HG02571 (cell line): ENCODE measurements at regions not wholly inside any gene's neighbourhood (a gene's known extent, or its start where the extent isn't known, plus 50 kb on each side); places are given as distances from the start of the nearest gene placed in this dataset.
"Not testable (repeated sequence)": the region's sequence is repeated elsewhere in the genome, so short reads cannot be mapped to it uniquely, and the experiment has no call there.

Experiments
- ATAC-seq: cut with Tn5 transposase; IDR thresholded peaks from one replicate; pipeline ENCODE4 v1.9.1; 2021; ENCODE audit warnings: mild to moderate bottlenecking, moderate library complexity; ENCODE audit not compliant: unreplicated experiment

DNA sequence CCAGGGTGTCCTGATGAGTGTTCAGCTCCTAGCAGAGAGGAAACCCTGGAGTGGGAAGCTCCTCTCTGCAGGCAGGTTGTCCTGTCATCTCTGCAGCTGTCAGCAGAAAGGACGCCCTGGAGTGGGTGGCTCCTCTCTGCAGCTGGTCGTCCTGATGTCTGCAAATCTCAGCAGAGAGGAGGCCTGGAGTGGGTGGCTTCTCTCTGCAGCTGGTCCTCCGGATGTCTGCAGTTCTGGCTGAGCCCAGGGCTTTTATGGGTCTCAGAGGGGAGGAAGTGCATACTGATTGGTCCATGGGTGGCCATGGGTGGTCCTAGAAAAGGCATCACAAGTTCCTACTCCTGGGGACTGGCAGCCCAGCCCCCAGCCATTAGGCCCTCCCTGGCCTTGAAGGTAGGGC, 102.6 kb upstream of the BNIP2 start:
- ATAC-seq: no peak

GRCh38 chr15:59791079-59791478, 102.0 kb upstream of the BNIP2 start:
- no peak for ATAC-seq

DNA sequence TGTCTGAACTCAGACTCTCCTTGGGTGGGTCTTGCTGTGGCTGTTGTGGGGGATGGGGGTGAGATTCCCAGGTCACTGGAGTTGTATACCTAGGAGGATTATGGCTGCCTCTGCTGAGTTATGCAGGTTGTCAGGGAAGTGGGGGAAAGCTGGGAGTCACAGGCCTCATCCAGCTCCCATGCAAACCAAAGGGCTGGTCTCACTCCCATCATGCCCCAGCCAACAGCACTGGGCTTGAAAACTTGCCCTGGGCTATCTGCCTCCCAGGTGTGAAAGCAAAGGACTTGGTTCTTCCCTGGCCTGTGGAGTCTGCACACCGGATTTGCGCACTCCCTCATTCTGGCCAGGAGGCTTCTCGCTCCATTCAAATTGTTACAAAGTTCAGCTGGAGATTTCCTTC, 97.3 kb upstream of the BNIP2 start:
- not testable (repeated sequence) for ATAC-seq

GRCh38 chr15:59785981-59786380, 96.9 kb upstream of the BNIP2 start:
- ATAC-seq: not testable (repeated sequence)

DNA sequence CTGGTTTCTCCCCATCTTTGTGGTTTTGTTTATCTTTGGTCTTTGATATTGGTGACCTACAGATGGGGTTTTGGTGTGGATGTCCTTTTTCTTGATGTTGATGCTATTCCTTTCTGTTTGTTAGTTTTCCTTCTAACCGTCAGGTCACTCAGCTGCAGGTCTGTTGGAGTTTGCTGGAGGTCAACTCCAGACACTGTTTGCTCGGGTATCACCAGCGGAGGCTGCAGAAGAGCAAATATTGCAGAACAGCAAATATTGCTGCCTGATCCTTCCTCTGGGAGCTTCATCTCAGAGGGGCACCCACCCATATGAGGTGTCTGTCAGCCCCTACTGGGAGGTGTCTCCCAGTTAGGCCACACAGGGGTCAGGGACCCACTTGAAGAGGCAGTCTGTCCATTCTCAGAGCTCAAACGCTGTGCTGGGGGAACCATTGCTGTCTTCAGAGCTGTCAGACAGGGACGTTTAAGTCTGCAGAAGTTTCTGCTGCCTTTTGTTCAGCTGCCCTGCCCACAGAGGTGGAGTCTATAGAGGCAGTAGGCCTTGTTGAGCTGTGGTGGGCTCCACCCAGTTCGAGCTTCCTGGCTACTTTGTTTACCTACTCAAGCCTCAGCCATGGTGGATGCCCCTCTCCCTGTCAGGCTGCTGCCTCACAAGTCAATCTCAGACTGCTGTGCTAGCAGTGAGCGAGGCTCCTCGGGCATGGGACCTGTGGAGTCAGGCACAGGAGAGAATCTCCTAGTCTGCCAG, 94.8 kb upstream of the BNIP2 start:
- not testable (repeated sequence) for ATAC-seq

GRCh38 chr15:59779110-59779509, 90.0 kb upstream of the BNIP2 start:
- ATAC-seq: no peak

DNA sequence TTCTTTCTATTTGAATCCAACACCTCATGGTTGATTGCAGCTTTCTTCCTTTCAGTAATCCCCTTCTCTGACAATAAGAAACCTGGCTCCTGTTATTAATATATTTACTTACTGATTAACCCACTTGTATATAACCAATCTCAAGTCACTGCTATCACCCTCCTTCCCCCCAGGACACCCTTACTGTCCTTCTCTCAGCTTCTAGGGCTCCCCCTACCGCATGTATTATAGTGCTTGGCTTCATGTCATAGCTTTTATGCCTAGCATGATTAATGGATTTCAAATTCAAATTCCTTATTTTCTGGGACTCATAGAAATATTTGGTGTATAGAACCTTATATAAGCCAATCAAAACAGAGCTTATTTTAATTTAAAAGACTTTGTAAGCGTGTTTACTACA, 75.7 kb upstream of the BNIP2 start:
- ATAC-seq: no peak

DNA sequence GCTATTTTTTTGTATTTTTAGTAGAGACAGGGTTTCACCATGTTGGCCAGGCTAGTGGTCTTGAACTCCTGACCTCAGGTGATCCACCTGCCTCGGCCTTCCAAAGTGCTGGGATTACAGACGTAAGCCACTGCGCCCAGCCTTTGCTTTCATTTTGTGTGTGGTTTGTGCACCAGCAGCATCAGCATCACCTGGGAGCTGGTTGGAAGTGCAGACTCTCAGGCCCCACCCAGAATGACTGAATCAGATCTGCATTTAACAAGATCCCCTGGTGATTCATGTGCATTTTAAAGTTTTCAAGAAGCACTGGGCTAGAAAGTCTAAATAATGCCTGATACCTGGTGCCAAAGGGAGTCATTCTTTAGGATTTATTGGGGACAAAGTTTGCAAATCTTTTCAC, 73.4 kb upstream of the BNIP2 start:
- no peak for ATAC-seq

DNA sequence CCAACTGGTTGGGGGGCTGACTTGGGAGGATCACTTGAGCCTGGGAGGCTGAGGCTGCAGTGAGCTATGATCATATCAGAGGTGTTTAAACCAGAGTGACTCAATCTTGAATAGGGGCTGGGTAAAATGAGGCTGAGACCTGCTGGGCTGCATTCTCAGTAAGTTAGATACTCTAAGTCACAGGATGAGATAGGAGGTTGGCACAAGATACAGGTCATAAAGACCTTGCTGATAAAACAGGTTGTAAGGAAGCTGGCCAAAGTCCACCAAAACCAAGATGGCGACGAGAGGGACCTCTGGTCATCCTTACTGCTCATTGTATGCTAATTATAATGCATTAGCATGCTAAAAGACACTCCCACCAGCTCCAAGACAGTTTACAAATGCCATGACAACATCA, 71.1 kb upstream of the BNIP2 start:
- not testable (repeated sequence) for ATAC-seq

GRCh38 chr15:59751552-59752413, 62.7 kb upstream of the BNIP2 start:
- ATAC-seq: no peak

- no peak for ATAC-seq
These were observed 57.7 kb upstream of the BNIP2 start for GRCh38 chr15:59746777-59747176.

DNA sequence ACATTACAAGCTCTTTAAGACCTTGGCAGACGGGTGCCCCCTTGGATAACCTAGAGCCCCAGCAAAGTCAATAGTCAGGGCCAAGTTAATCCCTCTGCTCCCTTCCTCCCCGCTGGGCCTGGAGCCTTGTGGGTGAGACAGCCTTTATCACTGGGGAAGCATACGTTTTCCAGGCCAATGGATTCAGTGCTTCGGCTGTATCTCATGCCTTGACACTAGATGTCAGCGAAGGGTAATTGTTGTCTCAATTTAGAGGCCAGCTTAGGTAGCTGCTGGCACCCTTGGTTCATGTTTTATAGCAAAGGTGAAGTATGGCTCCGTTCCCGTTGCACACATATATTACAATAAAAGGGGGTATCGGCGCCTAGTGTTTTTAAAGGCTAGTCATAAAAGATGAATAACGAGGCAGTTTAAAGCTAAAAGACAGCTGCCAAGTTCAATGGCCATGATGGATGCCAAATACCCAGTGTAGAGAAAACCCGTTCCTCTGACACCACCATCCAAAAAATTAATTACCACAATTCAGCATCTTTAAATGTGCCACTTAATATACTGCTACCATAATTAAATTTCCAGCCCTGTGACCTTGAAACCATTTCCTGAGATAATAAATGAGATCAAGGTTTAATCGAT, 52.3 kb upstream of the BNIP2 start:
- no peak for ATAC-seq

GRCh38 chr15:59739557-59740186, 50.6 kb upstream of the BNIP2 start:
- no peak for ATAC-seq
